Large intestine (tissue), 3 donors: ENCODE measurements at regions not wholly inside any gene's neighbourhood (a gene's known extent, or its start where the extent isn't known, plus 50 kb on each side); places are given as distances from the start of the nearest gene placed in this dataset.

Experiments used
- DNase-seq, 2 donors: peaks; one replicate each; pipeline versions ENCODE4 v3.0.0 to v3.0.0-alpha.2; 2013
- H3K27ac ChIP-seq: one replicate; pipeline ENCODE4 v1.5.1; 2013; ENCODE audit warnings: low read length
- H3K27me3 ChIP-seq: 2 replicates; pipeline ENCODE4 v1.6.1; 2013; ENCODE audit warnings: low read length; ENCODE audit not compliant: control insufficient read depth, insufficient read depth
- H3K36me3 ChIP-seq: 2 replicates; pipeline ENCODE4 v1.6.1; 2013; ENCODE audit warnings: low read length; ENCODE audit not compliant: control insufficient read depth, insufficient read depth
- H3K4me1 ChIP-seq: one replicate; pipeline ENCODE4 v1.6.1; 2013; ENCODE audit warnings: low read length; ENCODE audit not compliant: control insufficient read depth, insufficient read depth
- H3K4me3 ChIP-seq: one replicate; pipeline ENCODE4 v1.5.1; 2013; ENCODE audit warnings: low read length
- H3K9me3 ChIP-seq: one replicate; pipeline ENCODE4 v1.6.1; 2013; ENCODE audit warnings: mild to moderate bottlenecking, low read depth, low read length, moderate library complexity; ENCODE audit not compliant: control insufficient read depth
- WGBS: methylation state at CpG from one replicate; pipeline ENCODE4 v1.1.5; 2013; ENCODE audit warnings: low lambda C conversion rate; ENCODE audit not compliant: insufficient coverage; 5-methylcytosine and 5-hydroxymethylcytosine counted together

DNA sequence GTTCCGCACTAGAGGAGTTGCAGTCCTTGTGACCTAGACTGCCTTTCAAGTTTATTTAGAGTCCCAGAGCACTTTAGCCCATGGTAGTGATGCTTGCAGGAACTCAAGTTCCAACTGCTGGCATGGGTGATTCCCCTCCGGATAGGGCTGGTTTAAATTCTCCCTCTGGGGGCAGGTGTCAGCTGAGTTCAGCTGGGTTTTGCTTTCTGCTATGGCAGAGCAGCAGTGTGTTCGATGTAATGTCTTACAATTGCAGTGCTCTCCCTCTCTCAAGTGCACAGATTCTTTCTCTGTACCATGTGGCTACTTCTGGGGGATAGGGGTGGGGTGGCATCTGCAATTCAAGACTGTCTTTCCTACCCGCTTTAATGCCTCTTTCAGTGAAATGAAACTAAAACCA lies 164.8 kb upstream of the ZIC3 start:
- no peak for DNase-seq
- Histone ChIP-seq H3K27ac (no peak overlapping the region), H3K4me1 (no peaks in the 10 kb centered on the region), H3K9me3 (no peaks in the 10 kb centered on the region), H3K36me3 (no peaks in the 10 kb centered on the region), H3K27me3 (no peaks in the 10 kb centered on the region), H3K4me3 (no peak overlapping the region)
- WGBS: no CpG with 5 or more reads among the region's 4 CpGs

DNA sequence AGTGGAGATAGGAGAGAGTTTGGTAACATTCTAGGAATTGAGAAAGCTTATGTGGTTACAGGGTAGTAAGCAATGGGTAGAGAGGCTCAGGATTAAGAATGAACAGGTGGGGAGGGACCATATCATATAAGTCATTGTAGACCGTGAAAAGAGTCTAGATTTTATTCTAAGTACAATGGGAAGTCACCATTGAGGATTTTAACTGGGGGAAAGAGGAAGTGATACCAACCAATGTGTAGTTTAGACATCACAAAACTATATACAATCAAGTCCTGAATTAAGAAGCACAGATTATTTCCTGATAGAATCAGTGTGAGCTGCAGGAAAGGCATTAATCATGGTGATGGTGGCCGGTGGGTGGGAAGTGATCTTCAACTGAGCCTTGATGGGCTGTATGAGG lies 178.3 kb upstream of the ZIC3 start:
- Histone ChIP-seq H3K9me3 (no peaks in the 10 kb centered on the region), H3K27ac (no peak overlapping the region), H3K27me3 (no peaks in the 10 kb centered on the region), H3K36me3 (no peaks in the 10 kb centered on the region), H3K4me3 (no peak overlapping the region), H3K4me1 (no peaks in the 10 kb centered on the region)
- no peak for DNase-seq
- no CpG with 5 or more reads among the region's 2 CpGs for WGBS

DNA sequence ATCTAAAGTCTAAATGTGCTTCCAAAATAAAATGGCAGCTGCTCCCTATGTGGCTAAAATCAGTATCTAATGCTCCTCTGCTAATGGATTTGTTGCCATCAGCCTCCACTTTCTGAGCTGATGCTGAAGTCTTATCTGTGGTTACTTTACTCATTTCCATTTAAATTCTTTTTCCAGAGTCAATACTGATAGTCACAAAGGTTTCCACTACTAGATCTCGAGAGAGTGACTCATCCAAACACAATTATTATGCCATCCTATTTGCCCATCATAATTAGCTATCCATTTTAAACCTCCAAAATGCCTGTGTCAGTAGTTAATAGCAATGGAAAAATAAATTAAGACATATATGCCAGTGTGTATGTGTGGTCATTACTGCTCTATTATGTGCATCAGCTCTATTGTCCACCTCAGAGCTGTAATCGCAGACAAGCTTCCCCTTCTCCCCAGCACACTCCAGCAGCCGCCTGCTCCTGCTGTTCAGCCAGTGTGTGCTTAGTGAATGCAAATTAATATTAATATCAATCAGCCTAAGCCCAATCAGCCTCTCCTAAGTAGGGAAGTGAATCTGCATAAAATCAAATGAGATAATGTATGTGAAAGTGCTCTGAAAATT lies 199.8 kb upstream of the ZIC3 start:
- no peak overlapping the region for H3K27ac ChIP-seq

DNA sequence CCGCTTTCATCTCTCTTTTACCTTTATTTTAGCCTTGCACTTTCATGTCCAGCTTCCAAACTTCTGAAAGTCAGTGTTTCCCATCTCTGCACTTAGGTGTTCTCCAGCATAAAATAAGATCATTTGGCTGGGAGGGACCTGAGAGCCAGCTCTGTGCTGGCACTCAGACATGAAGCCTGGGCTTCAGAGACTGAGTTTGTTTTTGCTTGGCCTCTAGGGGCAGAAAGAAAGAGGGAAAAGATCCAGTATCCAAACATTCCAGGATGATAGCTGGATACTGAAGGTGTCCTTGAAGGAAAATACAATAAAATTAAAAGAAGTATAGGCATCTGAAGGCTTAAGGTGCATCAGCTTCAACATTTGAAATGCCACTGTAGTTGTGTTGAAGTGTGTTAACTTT lies 202.4 kb upstream of the ZIC3 start:
- H3K9me3 ChIP-seq: no peaks in the 10 kb centered on the region
- H3K36me3 ChIP-seq: no peaks in the 10 kb centered on the region
- WGBS: no CpG with 5 or more reads among the region's 1 CpG
- no peak overlapping the region for H3K27ac ChIP-seq
- no peaks in the 10 kb centered on the region for H3K27me3 ChIP-seq
- DNase-seq: no peak
- no peaks in the 10 kb centered on the region for H3K4me1 ChIP-seq
- no peak overlapping the region for H3K4me3 ChIP-seq

More for the DNA sequence above, 199.8 kb upstream of the ZIC3 start:
- Histone ChIP-seq H3K4me1 (no peaks in the 10 kb centered on the region), H3K36me3 (no peaks in the 10 kb centered on the region), H3K4me3 (no peak overlapping the region), H3K27me3 (no peaks in the 10 kb centered on the region), H3K9me3 (no peaks in the 10 kb centered on the region)
- no peak for DNase-seq
- WGBS: no CpG with 5 or more reads among the region's 3 CpGs

DNA sequence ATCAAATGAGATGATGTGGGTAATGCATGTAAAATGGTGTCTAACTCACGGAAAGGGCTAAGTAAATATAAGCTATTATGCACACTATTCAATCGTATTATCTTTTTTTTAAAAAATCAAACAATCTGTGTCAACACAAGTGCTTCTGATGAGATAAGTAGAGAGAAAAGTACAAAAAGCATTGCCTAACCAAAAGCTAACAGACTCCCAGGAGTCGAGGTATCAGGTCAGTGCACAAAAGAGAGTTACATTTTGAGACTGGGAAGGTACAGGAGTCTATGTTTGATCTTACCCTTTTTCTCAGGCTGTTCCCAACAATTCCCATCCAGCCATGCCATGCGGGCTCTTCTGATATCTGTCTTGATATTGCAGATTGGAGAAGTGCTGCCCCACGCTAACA lies 203.3 kb upstream of the ZIC3 start:
- DNase-seq: no peak
- whole genome bisulfite sequencing: no CpG with 5 or more reads among the region's 5 CpGs
- H3K4me1 ChIP-seq: no peaks in the 10 kb centered on the region
- no peaks in the 10 kb centered on the region for H3K9me3 ChIP-seq
- H3K4me3 ChIP-seq: no peak overlapping the region
- no peaks in the 10 kb centered on the region for H3K27me3 ChIP-seq
- H3K27ac ChIP-seq: no peak overlapping the region
- H3K36me3 ChIP-seq: no peaks in the 10 kb centered on the region

DNA sequence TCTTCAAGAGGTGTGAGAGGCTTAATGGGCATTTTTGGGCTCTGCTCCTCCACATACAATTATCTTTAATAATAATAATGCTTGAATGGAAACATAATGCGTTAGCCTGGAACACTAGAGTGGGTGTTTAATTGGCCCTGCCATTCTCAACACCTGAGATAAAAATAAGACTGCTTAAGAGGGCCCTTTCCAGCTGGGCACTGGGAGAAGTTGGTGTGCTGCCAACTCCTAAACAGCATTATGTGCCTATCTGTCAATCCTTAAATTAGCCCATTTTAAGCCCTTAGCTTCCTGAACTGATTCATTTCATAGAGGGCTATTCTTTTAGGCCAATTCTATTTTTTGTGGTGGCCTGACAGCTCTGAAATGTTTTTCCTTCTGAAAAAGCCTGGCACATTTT lies 211.1 kb upstream of the ZIC3 start:
- Histone ChIP-seq H3K9me3 (no peaks in the 10 kb centered on the region), H3K27ac (no peak overlapping the region), H3K27me3 (no peaks in the 10 kb centered on the region), H3K4me1 (no peaks in the 10 kb centered on the region), H3K4me3 (no peak overlapping the region), H3K36me3 (no peaks in the 10 kb centered on the region)
- WGBS: no CpG with 5 or more reads among the region's 1 CpG
- DNase-seq: no peak

DNA sequence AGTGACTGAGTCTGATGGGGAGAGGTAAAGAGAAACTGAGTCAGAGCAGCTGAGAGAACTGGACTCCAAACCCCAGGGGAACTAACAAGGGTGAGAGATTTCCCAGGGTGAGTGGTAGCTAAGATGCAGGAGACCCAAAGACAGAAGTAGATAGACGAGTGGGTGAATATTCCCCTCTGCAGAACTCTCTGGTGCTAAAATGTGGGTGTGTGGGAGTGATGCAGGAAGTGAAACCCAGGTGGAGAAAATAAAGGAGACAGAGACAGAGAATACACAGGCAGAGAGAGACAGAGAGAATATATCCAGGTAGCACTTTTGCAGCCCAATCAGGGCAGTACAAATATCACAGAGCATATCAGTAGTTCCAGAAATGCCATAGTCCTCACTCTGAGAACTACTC lies 212.5 kb upstream of the ZIC3 start:
- no peak overlapping the region for H3K4me3 ChIP-seq
- H3K36me3 ChIP-seq: no peaks in the 10 kb centered on the region
- H3K27me3 ChIP-seq: no peaks in the 10 kb centered on the region
- DNase-seq: no peak
- no CpG with 5 or more reads among the region's 1 CpG for WGBS
- no peaks in the 10 kb centered on the region for H3K9me3 ChIP-seq
- no peak overlapping the region for H3K27ac ChIP-seq
- H3K4me1 ChIP-seq: no peaks in the 10 kb centered on the region

DNA sequence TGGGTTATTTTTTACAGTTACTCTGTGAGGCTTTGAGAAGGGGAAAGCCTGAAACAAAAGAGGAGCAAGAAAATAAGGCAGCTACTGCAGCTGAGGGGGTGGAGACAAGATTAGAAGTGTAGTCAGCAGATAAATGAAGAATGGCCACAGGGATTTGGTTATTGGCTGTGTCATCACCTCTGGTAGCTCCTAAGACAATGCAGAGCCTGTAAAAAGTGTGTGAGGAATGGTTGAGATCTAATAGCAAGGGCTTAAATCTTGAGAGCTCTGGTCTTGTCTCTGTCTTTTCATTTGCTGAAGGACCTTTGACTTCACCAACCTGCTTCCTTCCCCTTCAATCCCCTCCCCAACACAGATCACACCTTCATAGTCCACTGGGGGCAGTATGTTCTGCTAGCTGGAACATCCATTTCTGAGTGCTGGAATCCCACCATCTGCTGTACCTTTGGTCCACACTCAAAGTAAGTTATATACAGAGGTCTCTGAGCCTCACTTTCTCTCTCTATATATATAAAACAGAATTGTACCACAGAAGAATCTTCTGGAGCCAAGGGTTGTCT lies 213.7 kb upstream of the ZIC3 start:
- Histone ChIP-seq H3K9me3 (no peaks in the 10 kb centered on the region), H3K4me3 (no peak overlapping the region), H3K27ac (no peak overlapping the region), H3K27me3 (no peaks in the 10 kb centered on the region), H3K4me1 (no peaks in the 10 kb centered on the region), H3K36me3 (no peaks in the 10 kb centered on the region)
- no peak for DNase-seq

DNA sequence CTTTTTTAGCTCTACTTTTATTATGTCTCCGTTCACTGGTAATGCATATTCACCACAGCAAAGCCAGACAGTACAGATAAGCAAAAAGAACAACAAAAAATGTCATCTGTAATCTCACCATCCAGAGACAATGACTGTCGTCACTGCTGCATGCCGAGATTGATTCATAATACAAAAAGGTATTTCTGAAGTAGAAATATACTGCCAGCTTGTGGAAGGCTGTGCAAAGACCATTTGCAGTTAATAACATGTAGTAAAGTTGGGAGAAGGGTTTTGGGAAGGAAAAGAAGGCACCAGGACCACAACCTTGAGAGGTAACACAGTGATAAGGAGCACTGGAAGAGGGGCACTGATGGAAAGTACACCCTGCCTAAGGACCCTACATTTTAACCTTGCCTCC lies 223.0 kb upstream of the ZIC3 start:
- no peak for DNase-seq
- Histone ChIP-seq H3K36me3 (no peaks in the 10 kb centered on the region), H3K27me3 (no peaks in the 10 kb centered on the region), H3K27ac (no peak overlapping the region), H3K4me3 (no peak overlapping the region), H3K4me1 (no peaks in the 10 kb centered on the region), H3K9me3 (no peaks in the 10 kb centered on the region)
- no CpG with 5 or more reads among the region's 3 CpGs for WGBS

DNA sequence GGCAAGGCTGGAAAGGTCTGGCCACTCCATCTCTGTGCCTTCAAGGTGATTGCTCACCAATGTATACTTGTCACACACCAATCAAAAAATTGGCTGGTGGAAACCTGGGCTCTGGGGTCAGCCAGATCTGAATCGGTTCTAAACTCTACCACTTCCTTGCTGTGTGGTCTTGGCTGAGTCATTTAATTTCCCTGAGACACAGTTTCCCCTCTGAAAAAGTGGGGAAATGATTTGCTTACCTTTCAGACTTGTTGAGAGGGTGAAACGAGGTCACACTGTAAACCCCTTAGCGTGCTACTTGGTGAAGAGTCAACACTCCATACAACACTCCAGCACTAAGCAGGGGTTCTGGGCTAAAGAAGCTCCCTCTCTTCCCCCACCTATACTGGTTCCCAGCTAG lies 252.3 kb upstream of the ZIC3 start:
- H3K27ac ChIP-seq: no peak overlapping the region
- H3K36me3 ChIP-seq: no peaks in the 10 kb centered on the region
- H3K4me1 ChIP-seq: no peaks in the 10 kb centered on the region
- H3K9me3 ChIP-seq: no peaks in the 10 kb centered on the region
- no CpG with 5 or more reads among the region's 3 CpGs for WGBS
- no peak for DNase-seq
- H3K27me3 ChIP-seq: no peaks in the 10 kb centered on the region
- H3K4me3 ChIP-seq: no peak overlapping the region

DNA sequence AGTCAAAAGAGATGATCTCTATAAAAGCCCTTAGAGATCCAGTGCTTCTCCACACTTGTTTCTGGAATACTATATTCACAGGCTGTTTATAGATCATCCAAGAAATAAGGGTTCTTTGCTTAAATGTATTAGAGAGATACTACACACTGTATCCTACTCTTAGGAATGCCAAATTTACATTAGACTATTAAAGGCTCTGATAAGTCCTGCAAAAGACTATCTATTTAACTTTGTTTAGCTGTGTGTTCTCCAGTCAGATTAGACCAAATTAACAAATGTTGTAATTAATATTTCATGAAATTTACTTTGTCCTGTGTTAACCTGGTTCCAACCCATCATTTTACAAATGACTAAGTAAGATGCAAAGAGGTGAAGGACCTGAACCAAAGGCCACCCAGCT lies 260.5 kb upstream of the ZIC3 start:
- Histone ChIP-seq H3K9me3 (no peaks in the 10 kb centered on the region), H3K4me3 (no peak overlapping the region), H3K36me3 (no peaks in the 10 kb centered on the region), H3K27me3 (no peaks in the 10 kb centered on the region), H3K4me1 (no peaks in the 10 kb centered on the region), H3K27ac (no peak overlapping the region)
- DNase-seq: no peak
